HG03175 (cell line): ENCODE measurements at regions not wholly inside any gene's neighbourhood (a gene's known extent, or its start where the extent isn't known, plus 50 kb on each side); places are given as distances from the start of the nearest gene placed in this dataset.
"Not testable (repeated sequence)": the region's sequence is repeated elsewhere in the genome, so short reads cannot be mapped to it uniquely, and the experiment has no call there.

ENCODE experiments used
- ATAC-seq: cut with Tn5 transposase; IDR thresholded peaks from one replicate; pipeline ENCODE4 v1.9.1; 2021; ENCODE audit warnings: mild to moderate bottlenecking, moderate library complexity; ENCODE audit not compliant: unreplicated experiment

DNA sequence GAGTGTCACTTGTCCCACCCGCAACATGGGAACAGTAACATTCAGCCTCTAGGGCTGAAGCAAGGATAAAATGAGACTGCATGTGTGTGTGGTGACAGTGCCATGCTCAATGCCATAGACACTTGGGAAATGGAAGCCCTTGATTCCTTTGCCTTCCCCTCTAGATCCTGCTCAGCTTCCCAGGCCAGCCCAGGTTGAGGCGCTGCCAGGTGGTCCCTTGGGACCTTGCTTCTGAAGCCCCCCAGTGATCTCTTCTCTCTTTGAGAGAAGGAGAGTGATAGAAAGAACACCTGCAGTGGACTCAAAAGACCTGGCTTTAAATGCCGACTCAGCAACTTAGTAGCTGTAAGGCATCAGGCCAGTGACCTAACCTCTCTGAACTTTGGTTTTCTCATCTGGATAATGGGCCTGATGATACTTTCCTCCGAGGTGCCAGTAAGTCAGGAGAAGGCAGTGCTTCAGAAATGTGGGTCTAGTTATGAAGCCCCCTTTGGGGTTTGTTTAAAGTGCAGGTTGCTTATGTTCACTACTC is 144.5 kb downstream of the RPLP1 start:
- ATAC-seq, result no peak

DNA sequence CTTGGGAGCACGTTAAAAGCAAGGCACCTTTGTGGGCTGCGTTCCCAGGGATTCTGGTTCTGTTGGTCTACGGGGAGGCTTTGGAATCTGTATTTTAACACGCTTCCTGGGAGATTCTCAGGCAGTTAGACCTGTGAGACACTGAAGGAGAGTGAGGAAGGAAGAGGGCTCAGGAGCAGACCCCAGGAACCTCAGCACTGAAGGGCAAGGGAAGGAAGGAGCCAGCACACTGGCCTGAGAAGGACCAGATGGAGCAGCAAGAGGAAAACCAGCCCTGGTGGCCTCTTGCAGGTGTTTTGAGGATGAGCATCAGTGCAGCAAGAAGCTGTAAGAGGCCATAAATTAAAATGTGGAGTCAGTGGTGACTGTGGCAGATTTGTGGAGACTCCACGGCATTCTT is 146.7 kb downstream of the RPLP1 start:
- ATAC-seq, result no peak

GRCh38 chr15:69600556-69601085 is 148.0 kb downstream of the RPLP1 start:
- no peak for ATAC-seq

GRCh38 chr15:69601711-69602504 is 149.3 kb downstream of the RPLP1 start:
- ATAC-seq, result no peak

GRCh38 chr15:69602921-69603320 is 150.3 kb downstream of the RPLP1 start:
- no peak for ATAC-seq

- no peak for ATAC-seq
Measured at GRCh38 chr15:69603369-69604071, 150.9 kb downstream of the RPLP1 start.

- ATAC-seq, result no peak
Measured at GRCh38 chr15:69604072-69604411, 151.4 kb downstream of the RPLP1 start.

DNA sequence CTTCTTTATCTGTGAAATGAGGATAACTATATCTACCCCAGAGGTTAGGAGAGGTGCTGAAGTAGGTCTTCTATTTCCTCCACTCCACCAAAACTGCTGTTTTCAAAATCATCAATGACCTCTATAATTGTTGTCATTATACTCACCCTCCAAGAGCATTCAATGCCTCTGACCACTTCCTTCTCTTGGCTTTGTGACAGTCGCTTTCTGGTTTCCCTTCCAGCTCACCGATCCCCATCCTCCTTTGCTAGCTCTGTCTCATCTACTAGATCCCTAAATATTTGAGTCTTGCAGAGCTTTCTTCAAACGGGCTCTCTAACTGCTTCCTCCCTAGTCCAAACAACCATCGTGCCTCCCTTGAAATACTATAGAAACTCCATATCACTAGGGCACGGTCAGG is 153.5 kb downstream of the RPLP1 start:
- ATAC-seq, result no peak

DNA sequence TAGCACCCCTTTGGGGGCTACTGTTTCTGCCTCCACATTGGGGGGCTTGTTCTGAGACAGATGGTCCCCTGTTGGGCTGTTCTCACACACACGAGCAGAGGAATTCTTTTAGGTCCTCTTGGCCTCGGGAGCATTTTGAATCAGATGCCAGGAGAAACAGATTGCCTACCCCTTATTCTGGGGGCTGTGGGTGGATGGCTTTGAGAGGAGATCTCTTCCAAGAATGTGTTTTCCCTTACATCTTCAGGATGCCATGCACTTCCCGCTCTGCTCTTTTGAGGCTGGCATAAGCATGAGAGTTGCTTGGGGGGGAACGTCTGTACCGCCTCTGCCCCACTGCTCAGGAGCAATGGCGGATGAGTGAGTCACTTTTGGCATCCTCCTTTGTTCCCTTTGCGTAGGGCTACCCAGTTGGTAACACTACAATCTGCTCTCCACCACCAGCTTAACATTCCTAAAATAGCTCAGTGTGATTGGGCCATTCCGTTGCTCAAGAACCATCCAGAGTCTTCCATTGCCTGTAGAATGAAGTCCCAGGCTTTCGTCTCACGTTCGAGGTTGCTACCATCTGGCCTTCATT is 154.4 kb downstream of the RPLP1 start:
- ATAC-seq, result no peak

GRCh38 chr15:69608661-69609060 is 156.0 kb downstream of the RPLP1 start:
- ATAC-seq, result no peak

- no peak for ATAC-seq
Measured at GRCh38 chr15:69609176-69609575, 156.6 kb downstream of the RPLP1 start.

GRCh38 chr15:69609776-69610175 is 157.2 kb downstream of the RPLP1 start:
- ATAC-seq, result no peak

GRCh38 chr15:69610277-69610676 is 157.7 kb downstream of the RPLP1 start:
- no peak for ATAC-seq

DNA sequence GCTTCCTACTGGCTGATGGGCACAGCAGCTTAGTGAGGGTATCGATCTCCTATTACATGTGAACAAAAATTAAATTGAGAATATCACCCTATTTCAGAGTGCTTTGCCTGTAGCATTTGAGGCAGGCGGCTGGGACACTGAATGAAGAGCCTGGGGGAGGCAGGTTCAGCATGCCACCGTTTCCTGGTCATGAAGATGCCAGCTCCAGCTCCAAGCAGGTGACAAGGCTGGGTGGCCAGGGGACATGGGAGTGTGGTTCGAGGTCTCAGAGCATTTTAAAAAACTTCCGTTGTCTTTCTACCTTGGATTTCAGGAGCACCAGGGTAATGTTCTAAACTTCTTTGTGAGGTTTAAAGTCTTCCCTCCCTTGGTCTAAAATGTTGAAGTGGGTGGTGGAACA is 158.2 kb downstream of the RPLP1 start:
- ATAC-seq, result no peak

- ATAC-seq, result no peak
Measured at GRCh38 chr15:69612112-69612511, 159.5 kb downstream of the RPLP1 start.

GRCh38 chr15:69613182-69613581 is 160.6 kb downstream of the RPLP1 start:
- ATAC-seq, result no peak

GRCh38 chr15:69613988-69614387 is 161.4 kb downstream of the RPLP1 start:
- ATAC-seq, result no peak

DNA sequence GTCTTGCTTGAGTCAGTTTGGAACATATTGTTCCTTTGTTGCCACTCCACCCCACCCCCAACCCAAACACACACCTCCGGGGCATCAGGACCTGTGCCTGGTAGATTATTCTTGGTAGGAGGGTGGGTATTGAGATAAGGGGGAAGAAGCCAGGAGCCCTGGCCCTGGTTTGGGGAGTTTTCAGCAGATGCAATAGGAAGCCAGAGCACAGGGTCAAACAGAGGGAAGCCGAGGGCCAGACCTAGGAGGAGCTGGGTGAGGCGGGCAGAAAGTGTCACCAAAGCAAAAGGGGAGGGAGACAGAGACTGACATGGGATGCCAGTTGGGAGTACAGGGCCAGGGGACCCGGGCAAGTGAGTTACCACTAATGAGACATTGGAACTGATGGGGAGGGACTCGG is 163.1 kb downstream of the RPLP1 start:
- no peak for ATAC-seq

GRCh38 chr15:69616558-69616957 is 163.9 kb downstream of the RPLP1 start:
- no peak for ATAC-seq

GRCh38 chr15:69617144-69617543 is 164.5 kb downstream of the RPLP1 start:
- not testable (repeated sequence) for ATAC-seq

DNA sequence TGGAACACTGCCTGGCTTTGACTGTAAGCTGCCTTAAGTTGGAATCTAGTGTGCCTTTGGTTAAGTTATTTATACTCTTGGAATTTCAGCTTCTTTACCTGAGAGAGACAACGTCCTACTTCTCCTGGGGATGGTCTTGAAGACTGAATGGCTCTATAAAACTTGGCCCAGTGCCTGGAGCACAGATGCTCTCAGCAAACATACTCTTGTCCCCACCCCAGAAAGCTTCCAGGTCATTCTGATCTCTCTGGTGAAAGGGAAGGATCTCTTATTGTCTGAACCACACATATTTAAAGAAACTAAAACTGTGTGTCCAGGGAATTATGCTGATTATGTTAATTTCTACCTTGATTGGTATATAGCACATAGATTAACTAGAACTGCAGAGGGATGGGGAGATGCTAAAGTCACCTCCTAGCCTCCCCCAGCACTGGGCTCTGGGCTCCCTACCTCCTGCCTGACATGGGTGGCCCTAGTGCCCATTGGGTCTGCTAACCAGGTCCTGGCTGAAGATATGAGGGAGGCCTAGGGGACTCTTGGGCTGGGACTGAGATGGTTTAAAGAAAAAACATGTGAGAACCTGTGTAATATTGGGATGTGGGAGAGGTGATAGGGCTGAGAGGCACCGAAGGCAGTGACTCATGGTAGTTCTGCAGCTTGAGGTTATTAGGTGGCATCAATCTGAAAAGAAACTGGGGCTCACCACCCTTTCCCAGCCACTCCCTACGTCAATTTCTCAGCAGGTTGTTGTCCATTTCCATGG is 171.0 kb downstream of the RPLP1 start:
- no peak for ATAC-seq
